Suprapubic skin (tissue), 4 donors: ENCODE measurements at regions not wholly inside any gene's neighbourhood (a gene's known extent, or its start where the extent isn't known, plus 50 kb on each side); places are given as distances from the start of the nearest gene placed in this dataset.

Experiments used
- DNase-seq, 2 donors: peaks; one replicate each; pipeline ENCODE4 v3.0.0-alpha.2; 2019; ENCODE audit warnings: low spot score in 2 of 2
- H3K27ac ChIP-seq: fragments of 200-600 bp; sonication (generic); one replicate; pipeline ENCODE4 v1.5.1; 2019
- H3K27me3 ChIP-seq: fragments of 200-600 bp; sonication (generic); one replicate; pipeline ENCODE4 v1.5.1; 2019
- H3K36me3 ChIP-seq: fragments of 200-600 bp; sonication (generic); one replicate; pipeline ENCODE4 v1.5.1; 2019
- H3K4me1 ChIP-seq: fragments of 200-600 bp; sonication (generic); one replicate; pipeline ENCODE4 v1.5.1; 2019
- H3K4me3 ChIP-seq: fragments of 200-600 bp; sonication (generic); one replicate; pipeline ENCODE4 v1.5.1; 2019; ENCODE audit warnings: mild to moderate bottlenecking
- H3K9me3 ChIP-seq: fragments of 200-600 bp; sonication (generic); one replicate; pipeline ENCODE4 v1.5.1; 2019
- EP300 ChIP-seq: sonication (generic); formaldehyde crosslinking; IDR thresholded peaks from one replicate; pipeline ENCODE4 v1.6.1; 2017; ENCODE audit warnings: antibody characterized with exemption
- POLR2A ChIP-seq, 2 donors: fragments of 450-650 bp; IDR thresholded peaks; one replicate each; pipeline ENCODE4 v1.6.1; 2017; ENCODE audit warnings: antibody characterized with exemption in 2 of 2, mild to moderate bottlenecking in 2 of 2, moderate library complexity in 2 of 2
- POLR2AphosphoS5 ChIP-seq, 3 donors: sonication (generic); formaldehyde crosslinking; IDR thresholded peaks; one replicate each; pipeline ENCODE4 v1.6.1; 2017; ENCODE audit warnings: antibody characterized with exemption in 3 of 3
- WGBS: methylation state at CpG from one replicate; pipeline ENCODE4 v1.1.5; 2018; 5-methylcytosine and 5-hydroxymethylcytosine counted together
- TF ChIP-seq, protein P1 (sequence below), 2 donors: fragments of 200-600 bp in 1 of 2; fragments of 450-650 bp in 1 of 2; sonication (generic) in 1 of 2; IDR thresholded peaks; one replicate each; pipeline ENCODE4 v1.5.1; 2016 to 2019; ENCODE audit warnings: antibody characterized with exemption in 2 of 2, mild to moderate bottlenecking in 1 of 2, moderate library complexity in 1 of 2

DNA sequence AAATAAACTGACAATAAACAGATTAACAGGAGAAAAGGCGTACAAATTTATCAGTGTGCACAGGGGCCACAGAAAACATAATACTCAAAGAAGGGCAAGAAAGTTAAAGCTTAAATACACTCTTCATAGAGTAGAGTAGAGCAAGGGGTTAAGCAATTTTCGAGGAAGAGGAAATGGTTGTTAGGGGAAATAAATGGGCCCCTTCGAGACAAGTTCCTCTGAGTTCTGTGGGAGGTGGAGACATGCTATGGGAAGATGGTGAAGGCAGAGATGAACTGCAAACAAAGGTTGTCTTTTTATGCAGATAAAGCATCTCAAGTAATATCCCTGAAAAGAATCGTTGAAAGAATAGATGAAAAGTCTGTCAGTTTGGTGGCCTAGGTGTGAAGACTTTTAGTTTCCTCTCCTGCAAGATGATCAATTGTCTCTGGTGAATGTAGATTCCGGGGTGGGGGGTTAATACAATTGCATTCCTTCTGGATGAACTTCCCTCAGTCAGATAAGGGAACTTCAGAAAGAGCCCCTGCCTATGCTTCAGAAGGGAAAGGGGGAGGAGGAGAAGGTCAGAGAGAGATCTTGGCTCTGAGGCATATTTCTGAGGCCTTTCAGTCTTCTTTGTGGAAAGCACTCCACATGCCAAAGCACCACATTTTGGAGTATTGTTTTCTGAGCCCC, 127.0 kb downstream of the METTL4 start:
- Histone ChIP-seq H3K36me3 (no peaks in the 10 kb centered on the region), H3K27me3 (no peaks in the 10 kb centered on the region), H3K4me3 (no peak overlapping the region), H3K4me1 (no peaks in the 10 kb centered on the region), H3K9me3 (no peaks in the 10 kb centered on the region), H3K27ac (no peak overlapping the region)
- DNase-seq: no peak
- no peak for TF ChIP-seq EP300
- TF ChIP-seq, protein P1, sequence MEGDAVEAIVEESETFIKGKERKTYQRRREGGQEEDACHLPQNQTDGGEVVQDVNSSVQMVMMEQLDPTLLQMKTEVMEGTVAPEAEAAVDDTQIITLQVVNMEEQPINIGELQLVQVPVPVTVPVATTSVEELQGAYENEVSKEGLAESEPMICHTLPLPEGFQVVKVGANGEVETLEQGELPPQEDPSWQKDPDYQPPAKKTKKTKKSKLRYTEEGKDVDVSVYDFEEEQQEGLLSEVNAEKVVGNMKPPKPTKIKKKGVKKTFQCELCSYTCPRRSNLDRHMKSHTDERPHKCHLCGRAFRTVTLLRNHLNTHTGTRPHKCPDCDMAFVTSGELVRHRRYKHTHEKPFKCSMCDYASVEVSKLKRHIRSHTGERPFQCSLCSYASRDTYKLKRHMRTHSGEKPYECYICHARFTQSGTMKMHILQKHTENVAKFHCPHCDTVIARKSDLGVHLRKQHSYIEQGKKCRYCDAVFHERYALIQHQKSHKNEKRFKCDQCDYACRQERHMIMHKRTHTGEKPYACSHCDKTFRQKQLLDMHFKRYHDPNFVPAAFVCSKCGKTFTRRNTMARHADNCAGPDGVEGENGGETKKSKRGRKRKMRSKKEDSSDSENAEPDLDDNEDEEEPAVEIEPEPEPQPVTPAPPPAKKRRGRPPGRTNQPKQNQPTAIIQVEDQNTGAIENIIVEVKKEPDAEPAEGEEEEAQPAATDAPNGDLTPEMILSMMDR (IDR thresholded peaks at IDR 0.05): no peak
- no peak for TF ChIP-seq POLR2A (IDR thresholded peaks at IDR 0.05)
- TF ChIP-seq POLR2AphosphoS5 (IDR thresholded peaks at IDR 0.05): no peak
- 40% methylated on average over 5 of the region's 5 CpGs for WGBS

GRCh38 chr18:2448565-2449151, 122.6 kb downstream of the METTL4 start:
- Histone ChIP-seq H3K9me3 (no peaks in the 10 kb centered on the region), H3K4me1 (no peaks in the 10 kb centered on the region), H3K27ac (no peak overlapping the region), H3K27me3 (no peaks in the 10 kb centered on the region), H3K36me3 (no peaks in the 10 kb centered on the region), H3K4me3 (no peak overlapping the region)
- DNase-seq: no peak
- 42% methylated on average over 2 of the region's 2 CpGs for WGBS
- TF ChIP-seq EP300 (no peak), POLR2A (IDR thresholded peaks at IDR 0.05) (no peak), POLR2AphosphoS5 (IDR thresholded peaks at IDR 0.05) (no peak)
- TF ChIP-seq, protein P1 (IDR thresholded peaks at IDR 0.05): no peak

DNA sequence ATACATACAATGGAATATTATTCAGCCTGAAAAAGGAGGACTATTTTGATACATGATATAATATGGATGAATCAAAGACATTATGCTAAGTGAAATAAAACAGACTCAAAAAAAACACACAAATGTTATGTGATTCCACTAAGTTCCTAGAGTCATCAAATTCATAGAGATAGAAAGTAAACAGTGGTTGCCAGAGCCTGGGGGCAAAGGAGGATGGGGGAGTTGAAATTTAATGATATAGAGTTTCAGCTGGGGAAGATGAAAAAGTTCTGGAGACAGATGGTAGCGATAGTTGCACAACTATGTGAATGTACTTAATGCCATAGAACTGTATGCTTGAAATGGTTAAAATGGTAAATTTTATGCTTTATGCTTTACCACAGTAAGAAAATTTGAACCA, 119.7 kb downstream of the METTL4 start:
- no peak overlapping the region for H3K4me3 ChIP-seq
- DNase-seq: no peak
- H3K27ac ChIP-seq: no peak overlapping the region
- 54% methylated on average over 1 of the region's 1 CpG for whole genome bisulfite sequencing
- no peaks in the 10 kb centered on the region for H3K36me3 ChIP-seq
- H3K9me3 ChIP-seq: no peaks in the 10 kb centered on the region
- no peaks in the 10 kb centered on the region for H3K27me3 ChIP-seq
- H3K4me1 ChIP-seq: no peaks in the 10 kb centered on the region
- no peak for TF ChIP-seq EP300
- no peak for TF ChIP-seq POLR2AphosphoS5 (IDR thresholded peaks at IDR 0.05)
- TF ChIP-seq POLR2A (IDR thresholded peaks at IDR 0.05): no peak

- H3K36me3 ChIP-seq: no peaks in the 10 kb centered on the region
- H3K4me3 ChIP-seq: no peak overlapping the region
- no peak overlapping the region for H3K27ac ChIP-seq
- DNase-seq: no peak
- H3K9me3 ChIP-seq: peaks cover 9% of the 10 kb centered on the region
- 97% methylated on average over 2 of the region's 2 CpGs for WGBS
- TF ChIP-seq POLR2A (IDR thresholded peaks at IDR 0.05) (no peak), POLR2AphosphoS5 (IDR thresholded peaks at IDR 0.05) (no peak)
- no peaks in the 10 kb centered on the region for H3K4me1 ChIP-seq
- H3K27me3 ChIP-seq: no peaks in the 10 kb centered on the region
These were observed 111.4 kb downstream of the METTL4 start for GRCh38 chr18:2459886-2460285.

DNA sequence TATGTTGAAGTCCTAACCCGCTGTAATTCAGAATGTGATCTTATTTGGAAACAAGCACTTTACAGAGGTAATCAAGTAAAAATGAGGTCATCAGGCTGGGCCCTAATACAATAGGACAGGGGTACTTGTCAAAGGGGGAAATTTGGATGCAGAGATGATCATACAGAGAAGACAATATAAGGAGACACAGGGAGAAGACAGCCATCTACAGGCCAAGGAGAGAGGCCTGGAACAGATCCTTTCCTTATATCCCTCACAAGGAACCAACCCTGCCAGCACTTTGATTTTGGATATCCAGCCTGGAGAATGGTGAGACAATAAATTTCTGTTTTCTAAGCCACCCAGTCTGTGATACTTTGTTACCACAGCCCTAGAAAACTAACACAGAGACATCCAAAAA, 104.3 kb downstream of the METTL4 start:
- WGBS: 97% methylated on average over 1 of the region's 1 CpG
- Histone ChIP-seq H3K27ac (no peak overlapping the region), H3K36me3 (no peaks in the 10 kb centered on the region), H3K27me3 (no peaks in the 10 kb centered on the region), H3K4me1 (no peaks in the 10 kb centered on the region), H3K9me3 (no peaks in the 10 kb centered on the region), H3K4me3 (no peak overlapping the region)
- no peak for DNase-seq
- no peak for TF ChIP-seq POLR2AphosphoS5 (IDR thresholded peaks at IDR 0.05)
- TF ChIP-seq EP300: no peak
- TF ChIP-seq POLR2A (IDR thresholded peaks at IDR 0.05): no peak
- TF ChIP-seq, protein P1 (IDR thresholded peaks at IDR 0.05): no peak

- Histone ChIP-seq H3K9me3 (no peaks in the 10 kb centered on the region), H3K4me3 (no peak overlapping the region), H3K27ac (no peak overlapping the region), H3K4me1 (no peaks in the 10 kb centered on the region), H3K36me3 (no peaks in the 10 kb centered on the region), H3K27me3 (no peaks in the 10 kb centered on the region)
- TF ChIP-seq POLR2AphosphoS5 (IDR thresholded peaks at IDR 0.05) (no peak), EP300 (no peak), POLR2A (IDR thresholded peaks at IDR 0.05) (no peak)
- TF ChIP-seq, protein P1 (IDR thresholded peaks at IDR 0.05): no peak
- no peak for DNase-seq
- 97% methylated on average over 1 of the region's 1 CpG for WGBS
These were observed 103.3 kb downstream of the METTL4 start for GRCh38 chr18:2468051-2468450.
